Immature natural killer cell (primary cell): ENCODE measurements at regions not wholly inside any gene's neighbourhood (a gene's known extent, or its start where the extent isn't known, plus 50 kb on each side); places are given as distances from the start of the nearest gene placed in this dataset.
"Not testable (repeated sequence)": the region's sequence is repeated elsewhere in the genome, so short reads cannot be mapped to it uniquely, and the experiment has no call there.

Experiments
- DNase-seq, 3 donors: peaks; one replicate each; pipeline ENCODE4 v3.0.0; 2022; ENCODE audit warnings: mixed read lengths in 1 of 3
- H3K27ac Mint-ChIP-seq, 6 donors: one replicate each; pipeline ENCODE4 v1.8.0; 2020; ENCODE audit warnings: mixed read lengths in 6 of 6, mild to moderate bottlenecking in 5 of 6, inconsistent platforms in 4 of 6, moderate library complexity in 3 of 6
- H3K27me3 Mint-ChIP-seq, 3 donors: one replicate each; pipeline ENCODE4 v1.8.0; 2020 to 2021; ENCODE audit warnings: low read depth in 3 of 3, mild to moderate bottlenecking in 3 of 3, mixed read lengths in 3 of 3, moderate library complexity in 3 of 3, inconsistent platforms in 1 of 3
- H3K36me3 Mint-ChIP-seq, 3 donors: one replicate each; pipeline ENCODE4 v1.8.0; 2020; ENCODE audit warnings: mixed read lengths in 3 of 3, inconsistent platforms in 2 of 3, mild to moderate bottlenecking in 2 of 3
- H3K4me1 Mint-ChIP-seq, 2 donors: one replicate each; pipeline ENCODE4 v1.8.0; 2020; ENCODE audit warnings: inconsistent platforms in 2 of 2, mild to moderate bottlenecking in 2 of 2, mixed read lengths in 2 of 2, moderate library complexity in 1 of 2
- H3K4me3 Mint-ChIP-seq, 5 donors: one replicate each; pipeline ENCODE4 v1.8.0; 2020; ENCODE audit warnings: mild to moderate bottlenecking in 5 of 5, mixed read lengths in 5 of 5, inconsistent platforms in 3 of 5, moderate library complexity in 3 of 5
- H3K9me3 Mint-ChIP-seq, 6 donors: one replicate each; pipeline ENCODE4 v1.8.0; 2020; ENCODE audit warnings: mild to moderate bottlenecking in 6 of 6, mixed read lengths in 6 of 6, inconsistent platforms in 4 of 6, moderate library complexity in 3 of 6

GRCh38 chr16:17552351-17552750 is 81.6 kb upstream of the XYLT1 start:
- H3K9me3 Mint-ChIP-seq: no peaks in the 10 kb centered on the region
- no peaks in the 10 kb centered on the region for H3K4me1 Mint-ChIP-seq
- peaks cover 4 to 12% (median 7%) of the 10 kb centered on the region in 3 donors for H3K27me3 Mint-ChIP-seq
- no peak for DNase-seq
- H3K27ac Mint-ChIP-seq: no peak overlapping the region
- H3K4me3 Mint-ChIP-seq: no peak overlapping the region
- no peaks in the 10 kb centered on the region for H3K36me3 Mint-ChIP-seq

GRCh38 chr16:17551682-17552081 is 80.9 kb upstream of the XYLT1 start:
- H3K27ac Mint-ChIP-seq, H3K36me3 Mint-ChIP-seq, H3K4me3 Mint-ChIP-seq, DNase-seq, H3K9me3 Mint-ChIP-seq, H3K4me1 Mint-ChIP-seq: not testable (repeated sequence)
- peaks cover 3 to 12% (median 4%) of the 10 kb centered on the region in 3 donors for H3K27me3 Mint-ChIP-seq

- no peak for DNase-seq
- Mint-ChIP-seq H3K9me3 (no peaks in the 10 kb centered on the region), H3K27ac (no peak overlapping the region), H3K36me3 (no peaks in the 10 kb centered on the region), H3K4me1 (no peaks in the 10 kb centered on the region), H3K4me3 (no peak overlapping the region), H3K27me3 (peaks cover 2 to 8% (median 4%) of the 10 kb centered on the region in 3 donors)
Observed at GRCh38 chr16:17548825-17549224, 78.1 kb upstream of the XYLT1 start.

- H3K27me3 Mint-ChIP-seq: peaks cover 2 to 9% (median 2%) of the 10 kb centered on the region in 3 donors
- peak in 1 of 3 donors; percentile 7 for DNase-seq
- no peaks in the 10 kb centered on the region for H3K4me1 Mint-ChIP-seq
- no peak overlapping the region for H3K4me3 Mint-ChIP-seq
- no peak overlapping the region for H3K27ac Mint-ChIP-seq
- no peaks in the 10 kb centered on the region for H3K9me3 Mint-ChIP-seq
- no peaks in the 10 kb centered on the region for H3K36me3 Mint-ChIP-seq
Observed at GRCh38 chr16:17544785-17545184, 74.0 kb upstream of the XYLT1 start.

GRCh38 chr16:17544304-17544703 is 73.5 kb upstream of the XYLT1 start:
- H3K36me3 Mint-ChIP-seq: no peaks in the 10 kb centered on the region
- H3K27me3 Mint-ChIP-seq: peaks cover 2 to 9% (median 3%) of the 10 kb centered on the region in 3 donors
- no peak for DNase-seq
- H3K9me3 Mint-ChIP-seq: no peaks in the 10 kb centered on the region
- H3K27ac Mint-ChIP-seq: no peak overlapping the region
- H3K4me1 Mint-ChIP-seq: no peaks in the 10 kb centered on the region
- H3K4me3 Mint-ChIP-seq: no peak overlapping the region

GRCh38 chr16:17543073-17543472 is 72.3 kb upstream of the XYLT1 start:
- Mint-ChIP-seq H3K27me3 (peaks cover 2 to 9% (median 3%) of the 10 kb centered on the region in 3 donors), H3K4me1 (no peaks in the 10 kb centered on the region), H3K4me3 (no peak overlapping the region), H3K36me3 (no peaks in the 10 kb centered on the region), H3K27ac (no peak overlapping the region), H3K9me3 (no peaks in the 10 kb centered on the region)
- DNase-seq: no peak

GRCh38 chr16:17541324-17541723 is 70.6 kb upstream of the XYLT1 start:
- no peaks in the 10 kb centered on the region for H3K9me3 Mint-ChIP-seq
- H3K27ac Mint-ChIP-seq: no peak overlapping the region
- no peak for DNase-seq
- peaks cover 3 to 12% (median 5%) of the 10 kb centered on the region in 3 donors for H3K27me3 Mint-ChIP-seq
- H3K4me1 Mint-ChIP-seq: no peaks in the 10 kb centered on the region
- H3K36me3 Mint-ChIP-seq: no peaks in the 10 kb centered on the region
- no peak overlapping the region for H3K4me3 Mint-ChIP-seq

GRCh38 chr16:17538927-17539326 is 68.2 kb upstream of the XYLT1 start:
- Mint-ChIP-seq H3K4me1 (no peaks in the 10 kb centered on the region), H3K9me3 (no peaks in the 10 kb centered on the region), H3K27me3 (peaks cover 3 to 16% (median 6%) of the 10 kb centered on the region in 3 donors), H3K27ac (peak overlapping the region in 1 of 6 donors; percentile 11), H3K4me3 (no peak overlapping the region), H3K36me3 (peaks cover 0 to 4% (median 0%) of the 10 kb centered on the region in 3 donors)
- no peak for DNase-seq

GRCh38 chr16:17532338-17532995 is 61.7 kb upstream of the XYLT1 start:
- Mint-ChIP-seq H3K36me3 (peaks cover 0 to 4% (median 0%) of the 10 kb centered on the region in 3 donors), H3K4me3 (peak overlapping the region in 1 of 5 donors; percentile 38), H3K9me3 (no peaks in the 10 kb centered on the region), H3K27ac (no peak overlapping the region), H3K27me3 (peaks cover 0 to 10% (median 6%) of the 10 kb centered on the region in 3 donors), H3K4me1 (peaks cover 16 to 22% of the 10 kb centered on the region in 2 donors)
- DNase-seq: peak in 1 of 3 donors; percentile 2

GRCh38 chr16:17529982-17530760 is 59.4 kb upstream of the XYLT1 start:
- DNase-seq: peak; percentile 45 to 56 (median 47)
- Mint-ChIP-seq H3K4me3 (peak overlapping the region; percentile 91 to 97 (median 92)), H3K27me3 (peaks cover 0 to 5% (median 2%) of the 10 kb centered on the region in 3 donors), H3K27ac (peak overlapping the region; percentile 84 to 96 (median 89)), H3K9me3 (no peaks in the 10 kb centered on the region), H3K4me1 (peaks cover 16 to 22% of the 10 kb centered on the region in 2 donors), H3K36me3 (no peaks in the 10 kb centered on the region)

GRCh38 chr16:17526956-17527937 is 56.5 kb upstream of the XYLT1 start:
- H3K4me1 Mint-ChIP-seq: peaks cover 16 to 18% of the 10 kb centered on the region in 2 donors
- H3K4me3 Mint-ChIP-seq: no peak overlapping the region
- H3K27ac Mint-ChIP-seq: no peak overlapping the region
- H3K9me3 Mint-ChIP-seq: no peaks in the 10 kb centered on the region
- no peaks in the 10 kb centered on the region for H3K36me3 Mint-ChIP-seq
- no peak for DNase-seq
- H3K27me3 Mint-ChIP-seq: no peaks in the 10 kb centered on the region

GRCh38 chr16:17524656-17525055 is 53.9 kb upstream of the XYLT1 start:
- H3K4me1 Mint-ChIP-seq: peaks cover 2 to 5% of the 10 kb centered on the region in 2 donors
- H3K9me3 Mint-ChIP-seq: no peaks in the 10 kb centered on the region
- no peak for DNase-seq
- H3K27ac Mint-ChIP-seq: no peak overlapping the region
- no peak overlapping the region for H3K4me3 Mint-ChIP-seq
- peaks cover 0 to 3% (median 3%) of the 10 kb centered on the region in 3 donors for H3K27me3 Mint-ChIP-seq
- H3K36me3 Mint-ChIP-seq: no peaks in the 10 kb centered on the region

GRCh38 chr16:17520561-17520960 is 49.8 kb upstream of the XYLT1 start:
- H3K4me1 Mint-ChIP-seq: no peaks in the 10 kb centered on the region
- no peak for DNase-seq
- H3K27me3 Mint-ChIP-seq: peaks cover 2 to 7% (median 3%) of the 10 kb centered on the region in 3 donors
- no peak overlapping the region for H3K4me3 Mint-ChIP-seq
- H3K36me3 Mint-ChIP-seq: no peaks in the 10 kb centered on the region
- H3K9me3 Mint-ChIP-seq: no peaks in the 10 kb centered on the region
- H3K27ac Mint-ChIP-seq: no peak overlapping the region
